ENCODE measurements at regions not wholly inside any gene's neighbourhood (a gene's known extent, or its start where the extent isn't known, plus 50 kb on each side); places are given as distances from the start of the nearest gene placed in this dataset.
A peak's percentile ranks its signal among the peaks of the same experiment; 100 is the strongest.
"Not testable (repeated sequence)": the region's sequence is repeated elsewhere in the genome, so short reads cannot be mapped to it uniquely, and the experiment has no call there.

DNA sequence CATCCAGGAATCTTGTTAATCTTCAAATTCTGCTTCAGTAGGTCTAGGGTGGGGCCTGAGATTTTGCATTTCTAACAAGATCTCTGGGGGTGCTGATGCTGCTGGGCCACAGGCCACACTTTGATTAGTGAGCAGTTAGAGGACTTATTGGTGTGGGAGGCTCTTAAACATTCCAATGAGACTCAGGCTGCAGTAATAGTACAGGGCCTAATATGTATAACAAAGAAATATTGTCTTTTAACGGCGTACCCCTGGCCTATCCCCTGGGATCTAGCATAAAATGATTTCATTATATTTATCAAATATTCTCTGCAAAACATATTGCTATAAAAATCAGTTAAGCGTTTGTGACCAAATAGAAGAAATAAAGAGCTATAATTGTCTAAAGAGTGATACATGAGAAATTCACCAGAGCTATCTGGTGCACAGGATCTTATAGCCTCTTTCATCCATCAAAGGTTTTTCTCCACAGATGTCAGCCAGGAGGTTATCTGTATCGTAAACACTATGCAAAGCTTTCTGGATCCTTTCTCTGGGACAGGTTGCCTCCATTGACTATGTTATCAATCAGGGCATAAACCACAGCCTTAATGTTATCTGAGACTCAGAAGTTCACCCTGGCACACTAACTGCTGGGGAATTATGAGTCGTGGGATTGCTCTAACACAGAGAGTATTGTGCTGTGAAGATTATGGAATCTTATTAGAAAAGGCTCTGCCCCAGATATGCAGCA is 488.5 kb upstream of the MAP3K7 start:
- ATAC-seq (ENCODE audit: low FRiP score in 2 of 2) (no peak), DNase-seq (no peak)
- Histone ChIP-seq H3K27ac (no peak overlapping the region), H3K4me1 (no peaks in the 10 kb centered on the region), H3K9me3 (no peaks in the 10 kb centered on the region), H3K27me3 (no peaks in the 10 kb centered on the region), H3K36me3 (no peaks in the 10 kb centered on the region), H3K4me3 (no peak overlapping the region)
- TF ChIP-seq POLR2A (IDR thresholded peaks at IDR 0.05) (no peak), POLR2AphosphoS5 (IDR thresholded peaks at IDR 0.05) (no peak), CTCF (IDR thresholded peaks at IDR 0.05) (no peak), EP300 (IDR thresholded peaks at IDR 0.05) (no peak)
- 78 to 81% methylated on average over 5 of the region's 5 CpGs for WGBS, 2 donors

GRCh38 chr6:91063362-91063761 is 476.5 kb upstream of the MAP3K7 start:
- H3K27me3 ChIP-seq, result no peaks in the 10 kb centered on the region
- H3K4me3 ChIP-seq, result no peak overlapping the region
- WGBS, 2 donors, result 94 to 97% methylated on average over 1 of the region's 1 CpG
- peaks cover 0 to 3% (median 0%) of the 10 kb centered on the region in 4 donors for H3K9me3 ChIP-seq
- no peaks in the 10 kb centered on the region for H3K4me1 ChIP-seq
- no peak overlapping the region for H3K27ac ChIP-seq
- no peak for ATAC-seq (ENCODE audit: low FRiP score in 2 of 2)
- no peak for DNase-seq
- TF ChIP-seq CTCF (IDR thresholded peaks at IDR 0.05), result no peak
- no peak for TF ChIP-seq POLR2A (IDR thresholded peaks at IDR 0.05)
- TF ChIP-seq EP300 (IDR thresholded peaks at IDR 0.05), result no peak
- no peak for TF ChIP-seq POLR2AphosphoS5 (IDR thresholded peaks at IDR 0.05)
- no peaks in the 10 kb centered on the region for H3K36me3 ChIP-seq

DNA sequence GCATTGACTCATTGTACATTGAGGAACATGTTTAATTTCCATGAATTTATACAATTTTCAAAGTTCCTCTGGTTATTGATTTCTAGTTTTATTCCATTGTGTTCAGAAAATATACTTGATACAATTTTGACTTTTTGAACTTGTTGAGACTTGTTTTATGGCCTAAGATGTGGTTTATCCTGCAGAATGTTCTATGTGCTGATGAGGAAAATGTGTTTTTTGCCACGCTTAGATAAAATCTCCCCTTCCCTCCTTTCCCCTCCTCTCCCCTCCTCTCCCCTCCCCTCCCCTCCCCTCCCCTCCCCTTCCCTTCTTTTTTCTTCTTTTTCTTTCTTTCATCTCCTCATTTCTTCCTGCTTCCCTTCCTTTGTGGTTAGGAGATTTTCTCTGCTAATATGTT is 470.8 kb upstream of the MAP3K7 start:
- no peak overlapping the region for H3K4me3 ChIP-seq
- no peak for ATAC-seq (ENCODE audit: low FRiP score in 2 of 2)
- H3K27ac ChIP-seq, result no peak overlapping the region
- 76 to 96% methylated on average over 1 of the region's 1 CpG for WGBS, 2 donors
- peaks cover 0 to under 1% (median 0%) of the 10 kb centered on the region in 4 donors for H3K9me3 ChIP-seq
- no peaks in the 10 kb centered on the region for H3K27me3 ChIP-seq
- TF ChIP-seq POLR2A (IDR thresholded peaks at IDR 0.05), result no peak
- no peaks in the 10 kb centered on the region for H3K36me3 ChIP-seq
- no peak for DNase-seq
- H3K4me1 ChIP-seq, result no peaks in the 10 kb centered on the region

DNA sequence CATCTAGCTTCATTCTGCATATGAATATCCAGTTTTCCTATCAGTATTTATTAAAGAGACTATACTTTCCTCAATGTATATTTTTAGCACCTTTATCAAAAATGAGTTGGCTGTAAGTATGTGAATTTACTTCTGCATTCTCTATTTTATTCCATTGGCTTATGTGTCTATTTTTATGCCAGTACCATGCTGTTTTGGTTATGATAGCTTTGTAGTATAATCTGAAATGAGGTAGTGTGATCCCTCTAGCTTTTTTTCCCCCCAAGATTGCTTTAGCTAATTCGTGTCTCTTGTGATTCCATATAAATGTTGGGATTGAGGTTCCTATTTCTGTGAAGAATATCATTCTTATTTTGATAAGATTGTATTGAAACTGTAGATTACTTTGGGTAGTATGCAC is 469.1 kb upstream of the MAP3K7 start:
- WGBS, 2 donors, result 50 to 64% methylated on average over 1 of the region's 1 CpG
- Histone ChIP-seq H3K4me3 (no peak overlapping the region), H3K4me1 (no peaks in the 10 kb centered on the region), H3K36me3 (no peaks in the 10 kb centered on the region), H3K27me3 (no peaks in the 10 kb centered on the region), H3K9me3 (no peaks in the 10 kb centered on the region), H3K27ac (no peak overlapping the region)
- ATAC-seq (ENCODE audit: low FRiP score in 2 of 2) (no peak), DNase-seq (no peak)
- no peak for TF ChIP-seq POLR2AphosphoS5 (IDR thresholded peaks at IDR 0.05)
- no peak for TF ChIP-seq CTCF (IDR thresholded peaks at IDR 0.05)
- no peak for TF ChIP-seq EP300 (IDR thresholded peaks at IDR 0.05)
- no peak for TF ChIP-seq POLR2A (IDR thresholded peaks at IDR 0.05)

DNA sequence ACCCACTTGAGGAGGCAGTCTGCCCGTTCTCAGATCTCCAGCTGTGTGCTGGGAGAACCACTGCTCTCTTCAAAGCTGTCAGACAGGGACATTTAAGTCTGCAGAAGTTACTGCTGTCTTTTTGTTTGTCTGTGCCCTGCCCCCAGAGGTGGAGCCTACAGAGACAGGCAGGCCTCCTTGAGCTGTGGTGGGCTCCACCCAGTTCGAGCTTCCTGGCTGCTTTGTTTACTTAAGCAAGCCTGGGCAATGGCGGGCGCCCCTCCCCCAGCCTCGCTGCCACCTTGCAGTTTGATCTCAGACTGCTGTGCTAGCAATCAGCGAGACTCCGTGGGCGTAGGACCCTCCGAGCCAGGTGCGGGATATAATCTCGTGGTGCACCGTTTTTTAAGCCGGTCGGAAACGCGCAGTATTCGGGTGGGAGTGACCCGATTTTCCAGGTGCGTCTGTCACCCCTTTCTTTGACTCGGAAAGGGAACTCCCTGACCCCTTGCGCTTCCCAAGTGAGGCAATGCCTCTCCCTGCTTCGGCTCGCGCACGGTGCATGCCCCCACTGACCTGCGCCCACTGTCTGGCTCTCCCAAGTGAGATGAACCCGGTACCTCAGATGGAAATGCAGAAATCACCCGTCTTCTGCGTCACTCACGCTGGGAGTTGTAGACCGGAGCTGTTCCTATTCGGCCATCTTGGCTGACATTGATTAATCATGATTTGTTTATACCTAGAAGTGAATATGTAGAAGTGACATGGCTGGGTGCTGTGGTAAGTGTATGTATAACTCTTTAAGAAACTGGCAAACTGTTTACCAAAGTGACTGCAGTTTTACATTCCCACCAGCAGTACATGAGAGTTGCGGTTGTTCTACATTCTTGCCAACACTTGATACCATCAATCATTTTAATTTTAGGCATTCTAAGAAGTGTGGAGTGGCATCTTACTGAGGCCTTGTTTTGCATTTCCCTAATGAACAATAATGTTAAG is 465.9 kb upstream of the MAP3K7 start:
- not testable (repeated sequence) for ATAC-seq (ENCODE audit: low FRiP score in 2 of 2); H3K9me3 ChIP-seq; H3K27me3 ChIP-seq; H3K36me3 ChIP-seq; H3K4me3 ChIP-seq; H3K4me1 ChIP-seq; H3K27ac ChIP-seq
- WGBS, 2 donors, result 86 to 95% methylated on average over 26 to 28 of the region's 33 CpGs
- peak in 1 of 2 donors; percentile 36 for DNase-seq

Data from upper lobe of left lung (tissue), 6 donors.